ENCODE measurements at regions not wholly inside any gene's neighbourhood (a gene's known extent, or its start where the extent isn't known, plus 50 kb on each side); places are given as distances from the start of the nearest gene placed in this dataset.

- Histone ChIP-seq H3K4me1 (no peaks in the 10 kb centered on the region), H3K27me3 (no peaks in the 10 kb centered on the region), H3K27ac (no peak overlapping the region), H3K36me3 (no peaks in the 10 kb centered on the region), H3K9me3 (no peaks in the 10 kb centered on the region), H3K4me3 (no peak overlapping the region)
- intact Hi-C loops (cut with DNase I), result no loop called here
- TF ChIP-seq CTCF (IDR thresholded peaks at IDR 0.05), result no peak
- no peak for DNase-seq (ENCODE audit: low spot score in 2 of 2)
Measured at GRCh38 chr17:79372470-79373238, 238.2 kb downstream of the RBFOX3 start.

GRCh38 chr17:79371984-79372383, 238.9 kb downstream of the RBFOX3 start:
- no peaks in the 10 kb centered on the region for H3K4me1 ChIP-seq
- H3K27ac ChIP-seq, result no peak overlapping the region
- intact Hi-C loops (cut with DNase I), result no loop called here
- no peaks in the 10 kb centered on the region for H3K27me3 ChIP-seq
- no peak overlapping the region for H3K4me3 ChIP-seq
- H3K36me3 ChIP-seq, result no peaks in the 10 kb centered on the region
- no peaks in the 10 kb centered on the region for H3K9me3 ChIP-seq
- DNase-seq (ENCODE audit: low spot score in 2 of 2), result no peak
- TF ChIP-seq CTCF (IDR thresholded peaks at IDR 0.05), result no peak

GRCh38 chr17:79370594-79370993, 240.3 kb downstream of the RBFOX3 start:
- intact Hi-C loops (cut with DNase I), result no loop called here
- no peaks in the 10 kb centered on the region for H3K9me3 ChIP-seq
- H3K36me3 ChIP-seq, result no peaks in the 10 kb centered on the region
- no peak for DNase-seq (ENCODE audit: low spot score in 2 of 2)
- TF ChIP-seq CTCF (IDR thresholded peaks at IDR 0.05), result no peak
- H3K27me3 ChIP-seq, result no peaks in the 10 kb centered on the region
- no peak overlapping the region for H3K27ac ChIP-seq
- H3K4me1 ChIP-seq, result no peaks in the 10 kb centered on the region
- H3K4me3 ChIP-seq, result no peak overlapping the region

- Histone ChIP-seq H3K36me3 (no peaks in the 10 kb centered on the region), H3K27me3 (no peaks in the 10 kb centered on the region), H3K9me3 (no peaks in the 10 kb centered on the region), H3K4me3 (no peak overlapping the region), H3K27ac (no peak overlapping the region), H3K4me1 (no peaks in the 10 kb centered on the region)
- no peak for DNase-seq (ENCODE audit: low spot score in 2 of 2)
- intact Hi-C loops (cut with DNase I), result no loop called here
- TF ChIP-seq CTCF (IDR thresholded peaks at IDR 0.05), result no peak
Measured at GRCh38 chr17:79370126-79370525, 240.7 kb downstream of the RBFOX3 start.

- no peak overlapping the region for H3K27ac ChIP-seq
- H3K27me3 ChIP-seq, result no peaks in the 10 kb centered on the region
- no peak for TF ChIP-seq CTCF (IDR thresholded peaks at IDR 0.05)
Measured at GRCh38 chr17:79369532-79369931, 241.3 kb downstream of the RBFOX3 start.

GRCh38 chr17:79369001-79369400, 241.8 kb downstream of the RBFOX3 start:
- Histone ChIP-seq H3K36me3 (no peaks in the 10 kb centered on the region), H3K4me1 (no peaks in the 10 kb centered on the region), H3K27me3 (no peaks in the 10 kb centered on the region), H3K27ac (no peak overlapping the region), H3K4me3 (no peak overlapping the region), H3K9me3 (no peaks in the 10 kb centered on the region)
- TF ChIP-seq CTCF (IDR thresholded peaks at IDR 0.05), result no peak
- intact Hi-C loops (cut with DNase I), result no loop called here
- no peak for DNase-seq (ENCODE audit: low spot score in 2 of 2)

More at GRCh38 chr17:79369532-79369931, 241.3 kb downstream of the RBFOX3 start:
- Histone ChIP-seq H3K36me3 (no peaks in the 10 kb centered on the region), H3K9me3 (no peaks in the 10 kb centered on the region), H3K4me3 (no peak overlapping the region), H3K4me1 (no peaks in the 10 kb centered on the region)
- DNase-seq (ENCODE audit: low spot score in 2 of 2), result no peak
- intact Hi-C loops (cut with DNase I), result no loop called here

Data from ascending aorta (tissue), 2 donors.